Peyer's patch (tissue), 4 donors: ENCODE measurements at regions not wholly inside any gene's neighbourhood (a gene's known extent, or its start where the extent isn't known, plus 50 kb on each side); places are given as distances from the start of the nearest gene placed in this dataset.

Experiments
- POLR2A ChIP-seq, 2 donors: fragments of 450-650 bp; IDR thresholded peaks; one replicate each; pipeline ENCODE4 v1.5.1; 2017; ENCODE audit warnings: antibody characterized with exemption in 2 of 2, mild to moderate bottlenecking in 2 of 2, moderate library complexity in 2 of 2
- TF ChIP-seq, protein P1 (sequence below), 6 experiments: fragments of 450-650 bp in 4 of 6; fragments of 200-600 bp in 2 of 6; sonication (generic) in 1 of 6; IDR thresholded peaks; one replicate each; pipeline ENCODE4 v1.5.1; 2017 to 2019; ENCODE audit warnings: antibody characterized with exemption in 6 of 6, mild to moderate bottlenecking in 3 of 6, moderate library complexity in 1 of 6

DNA sequence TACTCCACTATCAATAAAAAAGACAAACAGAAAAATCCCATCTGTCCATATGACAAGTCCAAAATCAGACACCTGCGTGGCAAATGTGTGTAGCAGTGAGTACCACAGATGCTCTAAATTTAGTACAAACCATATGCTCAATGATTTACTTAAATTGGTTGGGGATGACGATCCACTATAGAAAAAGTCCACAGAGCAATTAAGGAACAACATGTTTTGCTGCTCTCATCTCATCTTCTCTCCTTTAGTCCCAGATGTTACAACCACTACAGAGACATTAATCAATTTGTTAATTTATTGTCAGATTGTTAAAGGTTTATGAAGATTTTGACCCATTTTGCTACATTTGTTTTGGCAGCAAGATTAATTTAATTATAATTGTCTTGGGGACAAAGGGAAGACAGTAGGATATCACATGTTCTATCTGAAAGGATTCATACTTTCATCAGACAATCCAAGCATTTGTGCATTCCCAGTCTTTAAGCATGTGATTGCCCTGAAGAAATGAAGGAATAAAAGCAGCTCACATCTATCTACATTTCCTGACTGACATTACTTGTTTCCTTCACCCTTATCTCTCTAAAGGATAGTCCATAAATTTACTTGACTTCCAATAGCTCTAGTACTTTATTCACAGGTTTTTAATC, 2268.1 kb downstream of the PCDH7 start:
- TF ChIP-seq, protein P1, sequence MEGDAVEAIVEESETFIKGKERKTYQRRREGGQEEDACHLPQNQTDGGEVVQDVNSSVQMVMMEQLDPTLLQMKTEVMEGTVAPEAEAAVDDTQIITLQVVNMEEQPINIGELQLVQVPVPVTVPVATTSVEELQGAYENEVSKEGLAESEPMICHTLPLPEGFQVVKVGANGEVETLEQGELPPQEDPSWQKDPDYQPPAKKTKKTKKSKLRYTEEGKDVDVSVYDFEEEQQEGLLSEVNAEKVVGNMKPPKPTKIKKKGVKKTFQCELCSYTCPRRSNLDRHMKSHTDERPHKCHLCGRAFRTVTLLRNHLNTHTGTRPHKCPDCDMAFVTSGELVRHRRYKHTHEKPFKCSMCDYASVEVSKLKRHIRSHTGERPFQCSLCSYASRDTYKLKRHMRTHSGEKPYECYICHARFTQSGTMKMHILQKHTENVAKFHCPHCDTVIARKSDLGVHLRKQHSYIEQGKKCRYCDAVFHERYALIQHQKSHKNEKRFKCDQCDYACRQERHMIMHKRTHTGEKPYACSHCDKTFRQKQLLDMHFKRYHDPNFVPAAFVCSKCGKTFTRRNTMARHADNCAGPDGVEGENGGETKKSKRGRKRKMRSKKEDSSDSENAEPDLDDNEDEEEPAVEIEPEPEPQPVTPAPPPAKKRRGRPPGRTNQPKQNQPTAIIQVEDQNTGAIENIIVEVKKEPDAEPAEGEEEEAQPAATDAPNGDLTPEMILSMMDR (IDR thresholded peaks at IDR 0.05): no peak
- TF ChIP-seq POLR2A (IDR thresholded peaks at IDR 0.05): no peak
